ENCODE measurements at regions not wholly inside any gene's neighbourhood (a gene's known extent, or its start where the extent isn't known, plus 50 kb on each side); places are given as distances from the start of the nearest gene placed in this dataset.

GRCh38 chr1:29473161-29473855 lies 237.0 kb downstream of the PTPRU start:
- H3K27me3 ChIP-seq (ENCODE audit: insufficient read depth, low read length): peaks cover 61% of the 10 kb centered on the region

GRCh38 chr1:29471487-29472313 lies 235.4 kb downstream of the PTPRU start:
- Histone ChIP-seq H3K36me3 (ENCODE audit: insufficient read depth, low read length) (no peaks in the 10 kb centered on the region), H3K4me1 (ENCODE audit: control insufficient read depth, insufficient read depth, low read length, unreplicated experiment) (no peaks in the 10 kb centered on the region), H3K27me3 (ENCODE audit: insufficient read depth, low read length) (peaks cover 46% of the 10 kb centered on the region), H3K4me3 (ENCODE audit: low read depth, low read length) (no peak overlapping the region), H2AFZ (ENCODE audit: low read length, unreplicated experiment) (no peak overlapping the region), H3K27ac (ENCODE audit: low read depth, low read length) (no peak overlapping the region), H3K79me2 (ENCODE audit: control insufficient read depth, insufficient read depth, low read length, unreplicated experiment) (no peaks in the 10 kb centered on the region)

More at GRCh38 chr1:29473161-29473855, 237.0 kb downstream of the PTPRU start:
- Histone ChIP-seq H3K36me3 (ENCODE audit: insufficient read depth, low read length) (no peaks in the 10 kb centered on the region), H3K27ac (ENCODE audit: low read depth, low read length) (no peak overlapping the region), H2AFZ (ENCODE audit: low read length, unreplicated experiment) (no peak overlapping the region), H3K79me2 (ENCODE audit: control insufficient read depth, insufficient read depth, low read length, unreplicated experiment) (no peaks in the 10 kb centered on the region), H3K4me3 (ENCODE audit: low read depth, low read length) (no peak overlapping the region), H3K4me1 (ENCODE audit: control insufficient read depth, insufficient read depth, low read length, unreplicated experiment) (no peaks in the 10 kb centered on the region)

GRCh38 chr1:29470788-29471119 lies 234.4 kb downstream of the PTPRU start:
- Histone ChIP-seq H3K4me1 (ENCODE audit: control insufficient read depth, insufficient read depth, low read length, unreplicated experiment) (no peaks in the 10 kb centered on the region), H3K79me2 (ENCODE audit: control insufficient read depth, insufficient read depth, low read length, unreplicated experiment) (no peaks in the 10 kb centered on the region), H3K27me3 (ENCODE audit: insufficient read depth, low read length) (peaks cover 37% of the 10 kb centered on the region), H3K27ac (ENCODE audit: low read depth, low read length) (no peak overlapping the region), H2AFZ (ENCODE audit: low read length, unreplicated experiment) (no peak overlapping the region), H3K36me3 (ENCODE audit: insufficient read depth, low read length) (no peaks in the 10 kb centered on the region), H3K4me3 (ENCODE audit: low read depth, low read length) (no peak overlapping the region)

GRCh38 chr1:29470087-29470787 lies 233.9 kb downstream of the PTPRU start:
- Histone ChIP-seq H3K36me3 (ENCODE audit: insufficient read depth, low read length) (no peaks in the 10 kb centered on the region), H3K79me2 (ENCODE audit: control insufficient read depth, insufficient read depth, low read length, unreplicated experiment) (no peaks in the 10 kb centered on the region), H2AFZ (ENCODE audit: low read length, unreplicated experiment) (no peak overlapping the region), H3K4me1 (ENCODE audit: control insufficient read depth, insufficient read depth, low read length, unreplicated experiment) (no peaks in the 10 kb centered on the region), H3K4me3 (ENCODE audit: low read depth, low read length) (no peak overlapping the region), H3K27me3 (ENCODE audit: insufficient read depth, low read length) (peaks cover 32% of the 10 kb centered on the region), H3K27ac (ENCODE audit: low read depth, low read length) (no peak overlapping the region)

GRCh38 chr1:29469457-29469856 lies 233.1 kb downstream of the PTPRU start:
- Histone ChIP-seq H3K36me3 (ENCODE audit: insufficient read depth, low read length) (no peaks in the 10 kb centered on the region), H3K4me1 (ENCODE audit: control insufficient read depth, insufficient read depth, low read length, unreplicated experiment) (no peaks in the 10 kb centered on the region), H2AFZ (ENCODE audit: low read length, unreplicated experiment) (no peak overlapping the region), H3K27me3 (ENCODE audit: insufficient read depth, low read length) (peaks cover 24% of the 10 kb centered on the region), H3K79me2 (ENCODE audit: control insufficient read depth, insufficient read depth, low read length, unreplicated experiment) (no peaks in the 10 kb centered on the region), H3K4me3 (ENCODE audit: low read depth, low read length) (no peak overlapping the region), H3K27ac (ENCODE audit: low read depth, low read length) (no peak overlapping the region)

DNA sequence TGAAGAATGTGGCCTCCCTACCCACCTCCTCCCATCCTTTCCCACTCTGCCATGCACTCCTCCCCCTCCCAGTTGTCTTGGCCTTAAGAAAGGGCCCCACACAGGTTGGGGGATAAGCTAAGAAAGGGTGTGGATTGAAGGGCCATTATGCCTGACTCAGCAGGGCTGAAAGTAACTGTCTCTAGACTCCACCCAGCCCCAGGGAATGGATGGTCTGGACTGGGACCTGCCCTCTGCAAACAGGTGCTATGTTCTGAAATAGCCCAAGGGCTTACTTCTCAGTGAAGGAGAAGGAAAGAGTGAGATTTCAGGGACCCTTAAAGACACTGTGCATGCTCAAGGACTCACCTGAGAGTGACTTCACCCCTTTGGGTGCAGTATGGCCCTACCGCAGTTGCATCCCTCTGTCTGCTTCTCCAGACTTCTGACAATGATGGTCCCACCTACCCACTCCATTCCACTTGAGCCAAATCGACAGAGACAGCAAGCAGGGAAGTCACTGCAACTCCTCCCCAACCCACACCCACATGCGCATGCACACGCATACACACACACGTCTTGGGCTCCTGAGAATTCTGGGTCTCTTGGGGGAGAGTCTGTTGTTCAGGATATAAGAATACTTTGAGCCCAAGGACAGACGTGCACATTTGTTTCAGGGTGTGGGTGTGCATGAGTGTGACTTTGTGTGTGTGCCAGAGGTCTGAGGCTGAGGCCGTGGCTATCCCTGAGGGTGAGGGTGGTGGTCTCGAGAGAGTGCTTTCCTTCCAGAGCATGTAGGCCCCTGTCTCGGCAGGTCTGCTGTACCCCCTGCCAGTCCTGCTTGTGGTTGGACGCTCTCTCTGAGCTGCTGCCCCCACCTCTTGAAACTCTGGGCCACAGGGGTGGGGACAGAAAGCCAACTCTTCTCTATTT lies 231.9 kb downstream of the PTPRU start:
- Histone ChIP-seq H3K4me1 (ENCODE audit: control insufficient read depth, insufficient read depth, low read length, unreplicated experiment) (no peaks in the 10 kb centered on the region), H3K27me3 (ENCODE audit: insufficient read depth, low read length) (peaks cover 12% of the 10 kb centered on the region), H3K27ac (ENCODE audit: low read depth, low read length) (no peak overlapping the region), H3K79me2 (ENCODE audit: control insufficient read depth, insufficient read depth, low read length, unreplicated experiment) (no peaks in the 10 kb centered on the region), H3K36me3 (ENCODE audit: insufficient read depth, low read length) (no peaks in the 10 kb centered on the region), H3K4me3 (ENCODE audit: low read depth, low read length) (no peak overlapping the region), H2AFZ (ENCODE audit: low read length, unreplicated experiment) (no peak overlapping the region)

- Histone ChIP-seq H3K79me2 (ENCODE audit: control insufficient read depth, insufficient read depth, low read length, unreplicated experiment) (no peaks in the 10 kb centered on the region), H3K4me3 (ENCODE audit: low read depth, low read length) (no peak overlapping the region), H3K4me1 (ENCODE audit: control insufficient read depth, insufficient read depth, low read length, unreplicated experiment) (no peaks in the 10 kb centered on the region), H3K27me3 (ENCODE audit: insufficient read depth, low read length) (no peaks in the 10 kb centered on the region), H2AFZ (ENCODE audit: low read length, unreplicated experiment) (no peak overlapping the region), H3K36me3 (ENCODE audit: insufficient read depth, low read length) (no peaks in the 10 kb centered on the region), H3K27ac (ENCODE audit: low read depth, low read length) (no peak overlapping the region)
These were observed 229.9 kb downstream of the PTPRU start for GRCh38 chr1:29466258-29466657.

DNA sequence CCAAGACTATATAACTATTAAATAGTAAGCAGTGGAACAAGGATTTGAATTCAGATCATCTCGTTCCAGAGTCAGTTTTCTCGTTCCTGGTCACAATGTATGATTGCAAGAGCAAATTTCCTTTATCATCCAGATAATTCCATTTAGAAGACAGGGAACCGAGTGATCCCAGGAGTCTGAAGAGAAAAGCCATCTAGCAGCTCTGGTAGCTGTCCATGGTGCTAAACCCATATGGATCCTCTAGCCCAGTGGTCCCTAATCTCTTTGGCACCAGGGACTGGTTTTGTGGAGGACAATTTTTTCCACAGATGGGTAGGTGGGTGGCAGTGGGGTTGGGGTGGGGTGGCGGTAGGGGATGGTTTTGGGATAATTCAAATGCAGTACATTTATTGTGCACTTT lies 229.4 kb downstream of the PTPRU start:
- Histone ChIP-seq H3K27me3 (ENCODE audit: insufficient read depth, low read length) (no peaks in the 10 kb centered on the region), H3K4me1 (ENCODE audit: control insufficient read depth, insufficient read depth, low read length, unreplicated experiment) (no peaks in the 10 kb centered on the region), H3K36me3 (ENCODE audit: insufficient read depth, low read length) (no peaks in the 10 kb centered on the region), H3K27ac (ENCODE audit: low read depth, low read length) (no peak overlapping the region), H2AFZ (ENCODE audit: low read length, unreplicated experiment) (no peak overlapping the region), H3K79me2 (ENCODE audit: control insufficient read depth, insufficient read depth, low read length, unreplicated experiment) (no peaks in the 10 kb centered on the region), H3K4me3 (ENCODE audit: low read depth, low read length) (no peak overlapping the region)

DNA sequence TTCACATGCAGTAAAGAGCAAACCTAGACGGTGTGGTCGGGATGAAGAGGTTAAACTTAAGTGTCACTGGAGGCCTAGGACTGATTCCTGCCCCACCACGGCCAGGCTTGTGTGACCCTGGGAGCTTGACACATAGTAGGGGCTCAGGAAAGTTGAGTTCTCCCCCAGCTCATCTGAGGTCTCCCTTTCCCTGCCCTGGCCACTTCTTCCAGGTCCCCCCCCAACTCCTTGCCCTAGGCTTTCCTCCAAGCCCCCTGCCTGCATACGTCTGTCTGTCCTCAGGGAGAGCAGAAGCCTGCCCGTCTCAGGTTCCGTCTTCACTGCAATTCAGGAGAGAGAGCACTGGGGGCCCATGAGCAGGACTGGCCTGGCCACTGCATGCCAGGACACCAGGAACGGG lies 225.8 kb downstream of the PTPRU start:
- no peak overlapping the region for H2AFZ ChIP-seq (ENCODE audit: low read length, unreplicated experiment)
- no peak overlapping the region for H3K4me3 ChIP-seq (ENCODE audit: low read depth, low read length)
- 0 out of 2 replicates have a peak, but pooled peaks cover 8% of the 10 kb centered on the region for H3K27me3 ChIP-seq (ENCODE audit: insufficient read depth, low read length)
- no peaks in the 10 kb centered on the region for H3K79me2 ChIP-seq (ENCODE audit: control insufficient read depth, insufficient read depth, low read length, unreplicated experiment)
- no peaks in the 10 kb centered on the region for H3K36me3 ChIP-seq (ENCODE audit: insufficient read depth, low read length)
- no peak overlapping the region for H3K27ac ChIP-seq (ENCODE audit: low read depth, low read length)
- H3K4me1 ChIP-seq (ENCODE audit: control insufficient read depth, insufficient read depth, low read length, unreplicated experiment): no peaks in the 10 kb centered on the region

DNA sequence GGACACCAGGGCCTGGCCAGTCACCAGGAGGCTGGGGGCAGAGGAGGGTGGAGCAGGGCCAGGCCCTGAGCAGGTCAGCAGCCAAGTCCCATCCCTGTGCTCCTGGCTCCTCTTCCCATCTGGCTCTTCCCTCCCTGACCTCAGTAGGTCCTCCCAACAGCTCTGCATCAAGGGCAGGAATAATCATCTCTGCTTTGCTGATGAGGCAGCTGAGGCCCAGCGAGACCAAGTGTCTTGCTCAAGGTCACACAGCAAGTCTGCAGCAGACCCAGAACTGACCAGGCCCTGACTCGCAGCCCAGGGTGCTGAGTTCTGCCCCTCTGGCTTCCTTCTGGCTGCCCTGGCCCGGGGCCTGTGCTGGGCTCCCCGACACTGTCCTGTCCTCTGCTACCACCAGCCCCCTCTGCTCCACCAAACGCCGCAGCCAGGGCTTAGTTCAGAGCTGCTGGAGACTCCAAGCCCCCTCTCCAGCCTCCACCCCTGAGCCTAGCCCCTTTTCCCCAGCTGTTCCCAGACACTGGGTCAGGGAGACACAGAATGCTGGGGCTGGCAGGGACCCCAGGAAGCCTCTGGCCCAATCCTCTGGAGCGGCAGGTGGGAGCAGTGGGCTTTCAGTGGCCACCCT lies 224.9 kb downstream of the PTPRU start:
- Histone ChIP-seq H3K4me1 (ENCODE audit: control insufficient read depth, insufficient read depth, low read length, unreplicated experiment) (no peaks in the 10 kb centered on the region), H3K79me2 (ENCODE audit: control insufficient read depth, insufficient read depth, low read length, unreplicated experiment) (no peaks in the 10 kb centered on the region), H3K27ac (ENCODE audit: low read depth, low read length) (no peak overlapping the region), H3K4me3 (ENCODE audit: low read depth, low read length) (no peak overlapping the region), H3K27me3 (ENCODE audit: insufficient read depth, low read length) (0 out of 2 replicates have a peak, but pooled peaks cover 8% of the 10 kb centered on the region), H3K36me3 (ENCODE audit: insufficient read depth, low read length) (no peaks in the 10 kb centered on the region), H2AFZ (ENCODE audit: low read length, unreplicated experiment) (no peak overlapping the region)

Data from ACC112 (cell line).